K562 (cell line): ENCODE measurements at regions not wholly inside any gene's neighbourhood (a gene's known extent, or its start where the extent isn't known, plus 50 kb on each side); places are given as distances from the start of the nearest gene placed in this dataset.

ENCODE experiments used
- ATAC-seq: fragments of 200-7000 bp; cut with Tn5 transposase; 3 replicates; pipeline ENCODE4 v1.9.1; 2020; ENCODE audit warnings: moderate library complexity
- BruUV-seq: library from RNA; stranded (reverse); fragments of 400-500 nt; replicated peaks from 2 replicates; lab custom pipeline; 2021; lab: Mats Ljungman, UMichigan
- CTCF ChIA-PET: fragments of 300-600 bp; formaldehyde crosslinking; extraction: SDS; loops from one replicate; lab custom pipeline; 2021; ENCODE audit warnings: low intra/inter-chr PET ratio; lab: Yijun Ruan, JAX
- POLR2A ChIA-PET: fragments of 300-600, 350-650 bp; sonication (Branson Sonifier 250); formaldehyde crosslinking; extraction: SDS; loops from one replicate; lab custom pipeline; 2021; ENCODE audit warnings: antibody characterized with exemption, inconsistent platforms; lab: Yijun Ruan, JAX
- DNase-seq, 4 experiments: peaks; one replicate each; pipeline versions ENCODE4 v3.0.0 to v3.0.0-alpha.2; 2011 to 2018; ENCODE audit warnings: low spot score in 3 of 4, mixed read lengths in 3 of 4; ENCODE audit errors: extremely low read depth in 1 of 4
- FAIRE-seq: peaks from 2 replicates; lab custom pipeline; 2011; peaks lifted over from hg19 to GRCh38; lab: Jason Lieb, UNC
- H2AFZ ChIP-seq: 2 replicates; pipeline ENCODE4 v1.6.0; 2011; ENCODE audit warnings: low read depth, low read length, control low read depth, inconsistent platforms
- H3K27ac ChIP-seq: fragments of 200-600 bp; 3 replicates; pipeline ENCODE4 v1.8.0; 2011; ENCODE audit warnings: low read depth, mild to moderate bottlenecking, control low read depth, inconsistent platforms, low read length, moderate library complexity, mixed read lengths; ENCODE audit errors: extremely low read depth
- H3K27me3 ChIP-seq, 2 experiments: fragments of 300-600 bp in 1 of 2; 2 replicates in 1 of 2; 3 replicates in 1 of 2; pipeline versions ENCODE4 v1.6.0 to v1.8.0; 2011; ENCODE audit warnings: inconsistent platforms in 2 of 2, low read length in 2 of 2, mild to moderate bottlenecking in 1 of 2, mixed read lengths in 1 of 2, moderate library complexity in 1 of 2; ENCODE audit not compliant: control insufficient read depth in 2 of 2, insufficient read depth in 2 of 2
- H3K36me3 ChIP-seq: fragments of 300-600 bp; 3 replicates; pipeline ENCODE4 v1.8.0; 2011; ENCODE audit warnings: mild to moderate bottlenecking, low read length, inconsistent platforms; ENCODE audit not compliant: control insufficient read depth, insufficient read depth
- H3K4me1 ChIP-seq, 2 experiments: fragments of 200-600 bp in 1 of 2; replicated peaks in 1 of 2; 2 replicates in 1 of 2; 3 replicates in 1 of 2; pipeline versions ENCODE4 v1.5.1 to v1.8.0; 2011; ENCODE audit warnings: inconsistent platforms in 2 of 2, low read length in 2 of 2, mild to moderate bottlenecking in 1 of 2, mixed read lengths in 1 of 2, moderate library complexity in 1 of 2; ENCODE audit not compliant: control insufficient read depth in 2 of 2, insufficient read depth in 2 of 2
- H3K4me2 ChIP-seq: 2 replicates; pipeline ENCODE4 v1.6.1; 2011; ENCODE audit warnings: low read length, control low read depth, inconsistent platforms, mixed read lengths; ENCODE audit not compliant: insufficient read depth
- H3K4me3 ChIP-seq: fragments of 200-600 bp; sonication (generic), shearing (Covaris generic); 2 replicates; pipeline ENCODE4 v1.5.1; 2016; ENCODE audit warnings: control low read depth, inconsistent platforms
- H3K79me2 ChIP-seq: fragments of 200-600 bp; 3 replicates; pipeline ENCODE4 v1.8.0; 2011; ENCODE audit warnings: low read length, inconsistent platforms; ENCODE audit not compliant: control insufficient read depth, insufficient read depth
- H3K9ac ChIP-seq, 2 experiments: 2 replicates each; pipeline versions ENCODE4 v1.6.0 to v1.6.1; 2011; ENCODE audit warnings: low read depth in 2 of 2, low read length in 2 of 2, control low read depth in 1 of 2, inconsistent platforms in 1 of 2, mild to moderate bottlenecking in 1 of 2, mixed read lengths in 1 of 2; ENCODE audit not compliant: insufficient read depth in 1 of 2
- H3K9me1 ChIP-seq: one replicate; pipeline ENCODE4 v1.6.0; 2011; ENCODE audit warnings: inconsistent platforms, mild to moderate bottlenecking, low read length, moderate library complexity; ENCODE audit not compliant: control insufficient read depth, insufficient read depth
- H3K9me3 ChIP-seq: replicated peaks from 2 replicates; pipeline ENCODE4 v1.5.1; 2011; ENCODE audit warnings: low read depth, low read length, inconsistent platforms; ENCODE audit not compliant: control insufficient read depth, insufficient read depth
- H4K20me1 ChIP-seq: replicated peaks from 2 replicates; pipeline ENCODE4 v1.6.1; 2011; ENCODE audit warnings: low read length, inconsistent platforms, mixed read lengths; ENCODE audit not compliant: control insufficient read depth, insufficient read depth
- CEBPG ChIP-seq, 3 experiments: fragments of 200-800 bp in 1 of 3; sonication (Bioruptor generic) in 1 of 3; sonication (generic) in 1 of 3; formaldehyde crosslinking in 1 of 3; IDR thresholded peaks in 2 of 3; conservative IDR thresholded peaks in 1 of 3; 2 replicates each; pipeline versions ENCODE4 v1.6.1 to v1.8.0; 2016 to 2022; ENCODE audit warnings: missing compliant biosample characterization in 2 of 3, missing genetic modification characterization in 2 of 3, mild to moderate bottlenecking in 1 of 3, missing genetic modification reagents in 1 of 3
- DNMT1 ChIP-seq: fragments of 450-650 bp; IDR thresholded peaks from 2 replicates; pipeline ENCODE4 v1.6.1; 2016; ENCODE audit warnings: antibody characterized with exemption, mild to moderate bottlenecking
- EGR1 ChIP-seq: fragments of 450-650 bp; conservative IDR thresholded peaks from 2 replicates; pipeline ENCODE4 v1.6.1; 2017; ENCODE audit warnings: mild to moderate bottlenecking
- HMGN3 ChIP-seq: IDR thresholded peaks from 2 replicates; pipeline ENCODE4 v1.6.1; 2011; ENCODE audit warnings: borderline replicate concordance, low read depth, mild to moderate bottlenecking, mixed read lengths, low read length; ENCODE audit not compliant: insufficient read length; ENCODE audit errors: extremely low read depth
- MBD1 ChIP-seq: fragments of 250-450 bp; sonication (Bioruptor Pico); IDR thresholded peaks from 2 replicates; pipeline ENCODE4 v1.8.0; 2022; ENCODE audit warnings: inconsistent platforms
- MITF ChIP-seq: IDR thresholded peaks from 2 replicates; pipeline ENCODE4 v1.6.1; 2014; ENCODE audit warnings: antibody characterized with exemption
- MTA3 ChIP-seq: fragments of 450-650 bp; formaldehyde crosslinking; IDR thresholded peaks from 2 replicates; pipeline ENCODE4 v1.6.1; 2017; ENCODE audit warnings: mild to moderate bottlenecking, borderline replicate concordance
- NELFE ChIP-seq: IDR thresholded peaks from 2 replicates; pipeline ENCODE4 v1.6.1; 2011; ENCODE audit warnings: mild to moderate bottlenecking; ENCODE audit not compliant: insufficient read depth, insufficient read length
- SAFB2 ChIP-seq: fragments of 200-400 bp; formaldehyde crosslinking; IDR thresholded peaks from 2 replicates; pipeline ENCODE4 v1.6.1; 2018; ENCODE audit warnings: borderline replicate concordance, low read length, low read depth, moderate library complexity; ENCODE audit not compliant: severe bottlenecking
- ZBTB1 ChIP-seq: sonication (generic); formaldehyde crosslinking; IDR thresholded peaks from 2 replicates; pipeline ENCODE4 v1.8.1; 2023; ENCODE audit warnings: missing genetic modification reagents, low read depth, mild to moderate bottlenecking, borderline replicate concordance
- ZFP36 ChIP-seq: fragments of 150-350 bp; IDR thresholded peaks from 2 replicates; pipeline ENCODE4 v1.6.1; 2018; ENCODE audit warnings: low read length, low read depth; ENCODE audit not compliant: partially characterized antibody
- ZNF121 ChIP-seq: sonication (generic); formaldehyde crosslinking; conservative IDR thresholded peaks from 2 replicates; pipeline ENCODE4 v1.8.0; 2022; ENCODE audit warnings: missing genetic modification reagents
- ZNF384 ChIP-seq: IDR thresholded peaks from 2 replicates; pipeline ENCODE4 v1.6.1; 2012; ENCODE audit warnings: low read depth, low read length, improper control_type of control experiment
- WGBS: fragments of 100-300 bp; shearing (Covaris generic); methylation state at CpG from one replicate; pipeline ENCODE4 v1.1.6; 2016; ENCODE audit warnings: low coverage, mixed read lengths; ENCODE audit not compliant: insufficient coverage; ENCODE audit errors: missing lambda C conversion rate; 5-methylcytosine and 5-hydroxymethylcytosine counted together
- in situ Hi-C: fragments of 300-500 bp; cut with MboI; formaldehyde crosslinking; loops from 4 replicates; pipeline ENCODE4 v1.15.0; 2018; ENCODE audit warnings: inconsistent platforms, mixed read lengths
- intact Hi-C: fragments of 100-400 bp; cut with micrococcal nuclease; formaldehyde crosslinking; loops from 2 replicates; pipeline ENCODE4 v1.14.2; 2022

GRCh38 chr2:52629944-52630343 is 1137.7 kb upstream of the CHAC2 start:
- in situ Hi-C loops (no loop called here), intact Hi-C loops (no loop called here)
- FAIRE-seq (no peak), DNase-seq (no peak), ATAC-seq (no peak)
- Histone ChIP-seq H3K27me3 (no peaks in the 10 kb centered on the region), H2AFZ (no peak overlapping the region), H4K20me1 (no peaks in the 10 kb centered on the region), H3K9me3 (no peaks in the 10 kb centered on the region), H3K4me3 (no peak overlapping the region), H3K4me2 (no peak overlapping the region), H3K4me1 (no peaks in the 10 kb centered on the region), H3K36me3 (no peaks in the 10 kb centered on the region), H3K27ac (no peak overlapping the region), H3K79me2 (no peaks in the 10 kb centered on the region), H3K9ac (no peak overlapping the region), H3K9me1 (no peaks in the 10 kb centered on the region)
- WGBS = 5% methylated on average over 6 of the region's 11 CpGs
- CTCF ChIA-PET = no interaction called here
- POLR2A ChIA-PET = no interaction called here
- BruUV-seq = no TSS peak
- TF ChIP-seq MBD1 = no peak
- TF ChIP-seq SAFB2 = no peak
- no peak for TF ChIP-seq EGR1
- TF ChIP-seq MITF = no peak
- TF ChIP-seq NELFE = no peak
- no peak for TF ChIP-seq MTA3
- TF ChIP-seq DNMT1 = no peak
- TF ChIP-seq ZBTB1 (CRISPR knock-in tag) = no peak
- no peak for TF ChIP-seq ZNF384
- TF ChIP-seq CEBPG (CRISPR knock-in tag; IDR thresholded peaks at IDR 0.05) = no peak
- no peak for TF ChIP-seq CEBPG (tag; conservative IDR thresholded peaks at IDR 0.05 in 1 of 2, IDR thresholded peaks at IDR 0.05 in 1 of 2)
- TF ChIP-seq ZFP36 = no peak
- TF ChIP-seq ZNF121 (CRISPR knock-in tag) = no peak
- TF ChIP-seq HMGN3 = no peak
